HG03108 (cell line): ENCODE measurements at regions not wholly inside any gene's neighbourhood (a gene's known extent, or its start where the extent isn't known, plus 50 kb on each side); places are given as distances from the start of the nearest gene placed in this dataset.

Experiments
- ATAC-seq: cut with Tn5 transposase; IDR thresholded peaks from one replicate; pipeline ENCODE4 v1.9.1; 2021; ENCODE audit warnings: moderate library complexity; ENCODE audit not compliant: unreplicated experiment

DNA sequence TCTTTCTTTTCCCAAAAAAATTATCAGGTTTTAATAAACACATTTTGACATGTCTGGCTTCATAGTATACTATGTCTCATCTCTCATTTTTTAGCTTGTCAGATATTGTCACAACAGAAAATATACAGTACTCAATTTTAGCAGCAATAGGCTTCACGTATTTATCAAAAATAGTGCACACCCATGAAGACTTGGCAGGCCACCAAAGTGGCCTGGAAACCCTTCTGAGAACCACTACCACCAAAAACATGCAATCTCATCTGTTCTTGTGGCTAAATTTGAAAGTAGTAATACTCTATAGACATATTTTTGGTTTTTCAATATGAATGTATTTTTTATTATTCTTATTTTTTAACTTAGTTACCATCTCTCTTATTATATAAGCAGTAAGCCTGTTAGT lies 1094.5 kb upstream of the LRRN3 start:
- ATAC-seq: no peak

DNA sequence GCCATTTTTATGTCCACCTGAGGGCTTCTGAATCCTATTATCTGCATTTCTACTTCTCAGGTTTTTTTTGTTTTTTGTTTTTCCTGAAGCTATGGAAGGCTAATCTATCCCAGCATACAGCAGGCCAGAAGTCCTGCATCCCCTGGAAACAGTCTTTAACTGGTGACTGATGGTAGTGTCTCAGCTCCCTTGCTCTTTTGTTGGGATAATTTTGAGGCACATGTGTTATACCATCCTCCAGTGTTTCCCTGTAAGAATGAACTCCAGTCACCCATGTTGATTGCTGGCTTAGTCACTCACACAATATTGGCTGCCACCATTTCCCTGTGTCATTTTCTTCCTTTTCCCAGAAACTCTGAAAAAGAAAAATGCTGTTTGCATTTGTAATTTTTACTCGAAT lies 1094.0 kb upstream of the LRRN3 start:
- ATAC-seq: no peak

DNA sequence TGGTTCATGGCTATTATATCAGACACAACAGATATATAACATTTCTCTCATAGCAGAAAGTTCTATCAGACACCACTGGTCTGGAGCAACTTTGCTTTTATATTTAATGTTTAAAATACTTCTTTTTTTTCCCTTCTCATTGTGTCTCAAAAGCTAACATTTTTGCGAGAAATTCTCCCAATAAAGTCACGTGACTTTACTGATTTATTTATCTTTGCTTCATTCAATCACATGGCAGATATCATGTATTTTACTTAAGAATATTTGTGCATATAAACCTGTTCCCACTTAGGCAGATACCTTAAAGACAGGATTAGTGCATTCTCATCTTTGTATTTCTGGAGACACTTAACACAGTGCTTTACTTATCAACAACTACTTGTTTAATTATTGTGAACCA lies 1093.1 kb upstream of the LRRN3 start:
- ATAC-seq: no peak

DNA sequence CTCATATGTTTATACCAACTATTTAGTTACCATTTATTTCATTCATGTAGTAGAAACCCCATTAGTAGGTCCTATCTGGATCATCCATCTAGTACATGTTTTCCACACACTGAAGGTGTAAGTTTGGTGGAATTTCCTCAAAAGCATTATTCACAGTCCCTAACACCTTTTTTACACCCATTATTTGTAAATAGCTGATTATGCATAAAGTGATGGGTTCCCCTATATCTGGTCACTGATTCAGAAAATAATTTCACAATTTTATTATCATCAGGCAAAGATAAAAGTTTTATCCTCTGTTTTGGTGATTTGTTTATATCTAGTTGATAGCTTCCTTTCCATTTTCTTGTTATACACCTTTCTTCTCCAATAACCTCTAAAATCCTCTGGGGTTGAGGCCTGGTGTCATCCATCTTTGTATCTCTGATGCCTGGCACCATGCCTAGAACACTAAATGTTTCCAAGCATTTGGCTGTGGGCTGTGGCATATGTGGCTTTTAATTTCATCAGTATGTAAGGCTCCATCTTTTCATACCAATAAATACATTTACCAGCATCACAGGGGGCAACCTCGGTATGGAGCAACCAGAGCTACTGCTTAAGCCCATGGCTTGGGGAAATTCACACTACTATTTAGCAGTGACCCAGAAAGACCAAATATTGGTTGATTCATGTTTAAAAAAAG lies 1089.5 kb upstream of the LRRN3 start:
- ATAC-seq: no peak

DNA sequence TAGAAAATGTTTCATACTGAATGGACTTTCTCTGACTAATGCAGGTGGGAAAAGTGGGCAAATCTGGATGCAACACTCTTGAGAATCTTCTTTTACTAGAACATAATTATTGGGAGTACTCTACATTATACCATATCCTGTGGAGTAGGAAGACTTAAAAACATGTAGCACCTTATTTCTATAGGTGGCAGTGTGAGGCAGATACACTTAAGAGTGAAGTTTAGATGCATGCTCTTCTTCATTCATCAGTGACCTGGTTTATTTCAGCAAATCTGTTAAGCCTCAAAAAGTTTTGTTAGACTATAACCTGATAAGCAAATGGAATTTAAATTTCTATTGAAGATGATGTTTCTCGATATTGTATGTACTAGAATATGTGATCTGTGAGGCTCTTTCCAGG lies 1087.1 kb upstream of the LRRN3 start:
- ATAC-seq: no peak

DNA sequence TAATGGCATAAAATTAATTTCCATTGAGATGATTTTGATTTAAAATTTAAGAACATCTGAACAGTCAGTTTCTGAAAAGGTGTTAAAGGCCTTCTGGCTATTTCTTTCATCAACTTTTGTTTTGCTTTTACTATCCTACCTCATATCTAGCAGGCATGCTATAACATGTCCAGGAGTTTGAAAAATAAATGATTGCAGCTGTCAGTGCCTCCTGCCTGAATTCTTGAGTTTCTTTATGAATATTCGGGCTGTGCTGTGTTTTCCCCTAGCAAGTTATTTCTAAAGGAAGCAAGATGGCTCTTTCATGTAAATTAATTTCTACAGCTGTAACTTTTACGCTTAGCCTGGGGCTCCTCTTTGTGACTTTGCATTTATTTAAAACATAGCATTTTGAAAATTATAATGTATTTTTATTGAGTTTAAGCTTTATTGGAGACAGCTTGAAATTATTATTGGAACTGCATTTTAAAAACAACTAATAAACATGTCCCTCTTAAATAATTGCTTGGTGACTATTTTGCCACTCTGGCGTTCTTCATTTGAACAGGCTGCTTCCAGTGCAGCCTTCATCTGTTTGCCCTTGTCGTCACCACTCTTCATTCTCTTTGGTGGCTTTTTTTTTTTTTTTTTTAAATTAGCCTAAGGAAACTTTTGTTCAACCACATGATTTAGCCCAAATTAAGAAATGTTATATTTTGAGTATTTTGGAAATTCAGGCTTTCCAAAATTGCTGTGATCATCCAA lies 1083.4 kb upstream of the LRRN3 start:
- no peak for ATAC-seq

DNA sequence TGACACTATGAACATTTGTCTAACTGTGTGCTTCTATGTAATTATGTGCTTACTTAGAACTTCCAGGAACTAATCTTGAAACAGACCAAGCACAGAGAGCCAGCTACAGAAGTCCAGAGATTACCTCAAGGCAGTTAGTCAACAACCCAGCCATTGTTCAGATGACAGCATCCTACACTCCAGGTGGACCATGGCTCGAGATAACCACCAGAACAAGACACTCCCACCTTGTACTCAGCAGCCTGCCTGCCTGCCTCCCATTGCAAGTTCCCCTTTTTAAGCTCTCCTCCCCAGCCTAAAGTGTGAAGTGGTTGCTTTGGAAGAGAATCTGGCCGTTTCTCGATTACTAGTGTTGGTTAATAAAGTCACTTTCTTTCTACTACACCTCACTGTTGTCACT lies 1080.6 kb upstream of the LRRN3 start:
- ATAC-seq: no peak

DNA sequence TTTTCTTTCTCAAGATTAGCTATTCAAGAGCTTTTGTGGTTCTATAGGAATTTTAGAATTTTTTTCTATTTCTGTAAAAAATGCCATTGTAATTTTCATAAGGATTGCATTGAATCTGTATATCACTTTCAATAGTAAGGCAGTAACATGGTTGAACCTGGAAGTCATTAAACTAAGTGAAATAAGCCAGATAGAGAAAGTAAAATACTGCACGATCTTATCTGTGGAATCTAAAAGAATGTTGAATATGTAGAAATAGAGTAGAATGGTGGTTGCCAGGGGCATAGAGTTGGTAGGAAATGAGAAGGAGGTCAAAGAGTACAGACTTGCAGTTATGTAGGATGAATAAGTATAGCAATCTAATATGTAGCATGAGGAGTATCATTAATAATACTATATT lies 1073.5 kb upstream of the LRRN3 start:
- no peak for ATAC-seq

DNA sequence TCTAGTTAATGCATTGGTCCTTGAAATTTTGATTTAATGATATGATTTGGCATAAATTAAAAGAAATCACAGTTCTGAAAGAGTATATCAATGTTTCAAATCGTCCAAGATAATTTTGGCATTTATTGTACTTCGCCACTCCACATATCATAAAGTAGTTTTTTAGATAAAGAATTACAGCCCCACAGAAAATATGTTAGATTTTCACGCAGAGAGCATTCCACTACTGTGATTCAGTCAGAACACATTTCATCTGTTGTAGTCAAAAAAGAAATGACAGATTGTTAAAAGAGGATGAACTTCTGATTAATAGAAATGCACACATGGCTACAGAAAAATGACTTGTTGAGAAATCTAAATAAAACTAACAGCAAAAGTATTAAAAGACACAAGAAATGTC lies 1063.5 kb upstream of the LRRN3 start:
- no peak for ATAC-seq

DNA sequence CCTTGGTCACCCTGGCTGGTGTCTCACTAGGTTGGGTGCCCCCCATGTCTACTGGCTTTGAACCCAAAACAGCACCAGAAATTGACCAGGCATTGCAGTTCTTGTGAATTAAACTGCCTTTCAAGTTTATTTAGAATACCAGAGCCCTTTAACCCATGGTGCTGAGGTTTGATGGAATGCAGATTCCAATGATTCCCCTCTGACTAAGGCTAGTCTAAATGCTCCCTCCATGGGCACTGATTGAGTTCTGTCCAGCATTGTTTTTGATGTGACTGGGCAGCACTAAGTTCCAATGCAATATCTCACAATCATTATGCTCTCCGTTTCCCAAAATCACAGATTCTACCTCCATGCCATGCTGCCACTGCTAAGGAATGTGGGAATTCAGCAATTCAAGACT lies 1047.4 kb upstream of the LRRN3 start:
- no peak for ATAC-seq

DNA sequence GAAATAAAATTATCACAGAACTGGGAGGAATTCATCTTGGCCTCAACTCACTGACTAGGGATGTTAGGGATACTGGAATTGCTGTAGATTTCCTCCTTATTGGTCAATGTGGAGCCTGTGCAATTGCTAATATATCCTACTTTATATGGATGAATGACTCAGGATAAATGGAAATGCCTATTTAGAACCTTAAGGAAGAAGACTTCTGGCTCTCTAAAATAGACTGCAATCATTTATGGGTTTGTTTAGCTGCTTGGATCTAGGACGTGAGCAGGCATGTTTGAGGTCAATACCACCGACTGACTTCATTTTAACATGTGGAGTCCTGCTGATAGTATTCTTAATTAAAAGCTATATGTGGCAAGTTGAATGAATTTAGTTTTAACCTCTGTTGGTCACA lies 1040.1 kb upstream of the LRRN3 start:
- ATAC-seq: no peak

DNA sequence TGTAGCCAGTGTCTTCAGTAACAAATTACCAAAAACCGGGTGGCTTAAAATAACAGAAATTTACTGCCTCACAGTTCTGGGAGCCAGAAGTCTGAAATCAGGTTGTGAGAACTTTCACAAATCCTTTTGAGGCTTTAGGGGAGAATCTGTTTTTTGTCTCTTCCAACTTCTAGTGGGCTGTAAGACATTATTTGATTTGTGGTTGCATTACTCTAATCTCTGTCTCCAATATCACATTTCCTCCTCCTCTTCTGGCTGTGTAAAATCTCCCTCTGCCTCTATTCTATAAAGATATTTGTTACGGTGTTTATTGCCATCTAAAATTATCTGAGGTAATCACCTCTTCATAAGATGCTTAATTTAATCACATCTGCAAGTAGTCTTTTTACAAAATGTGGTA lies 1039.6 kb upstream of the LRRN3 start:
- ATAC-seq: no peak

DNA sequence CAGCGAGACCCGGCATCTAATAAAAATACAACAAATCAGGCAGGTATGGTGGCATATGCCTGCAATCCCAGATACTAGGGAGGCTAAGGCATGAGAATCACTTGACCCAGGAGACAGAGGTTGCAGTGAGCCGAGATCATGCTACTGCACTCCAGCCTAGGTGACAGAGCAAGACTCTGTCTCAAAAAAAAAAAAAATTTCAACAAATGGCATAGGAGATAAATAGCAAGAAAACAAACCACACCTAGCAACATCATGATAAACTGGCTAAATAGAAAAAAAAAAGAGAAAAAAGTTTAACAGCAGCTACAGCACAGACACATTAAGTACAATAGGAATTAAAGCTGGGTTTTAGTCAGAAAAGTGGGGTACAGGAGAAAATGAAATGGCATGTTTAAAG lies 1034.6 kb upstream of the LRRN3 start:
- no peak for ATAC-seq

DNA sequence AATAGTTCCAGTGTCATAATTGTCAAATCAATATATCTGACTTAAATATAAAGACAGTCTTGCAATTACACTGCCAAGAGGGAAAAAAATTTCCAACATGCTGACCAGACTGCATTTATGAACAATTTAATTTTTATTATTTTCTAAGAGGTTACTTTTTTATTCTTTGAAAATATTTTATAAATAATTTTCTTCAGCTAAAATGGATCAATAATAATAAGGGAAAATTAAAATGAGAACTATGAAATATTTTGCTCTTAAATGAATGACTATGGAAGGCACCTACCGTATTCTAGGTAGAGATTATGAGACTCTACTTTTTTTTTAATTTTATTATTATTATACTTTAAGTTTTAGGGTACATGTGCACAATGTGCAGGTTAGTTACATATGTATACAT lies 1032.5 kb upstream of the LRRN3 start:
- ATAC-seq: no peak

DNA sequence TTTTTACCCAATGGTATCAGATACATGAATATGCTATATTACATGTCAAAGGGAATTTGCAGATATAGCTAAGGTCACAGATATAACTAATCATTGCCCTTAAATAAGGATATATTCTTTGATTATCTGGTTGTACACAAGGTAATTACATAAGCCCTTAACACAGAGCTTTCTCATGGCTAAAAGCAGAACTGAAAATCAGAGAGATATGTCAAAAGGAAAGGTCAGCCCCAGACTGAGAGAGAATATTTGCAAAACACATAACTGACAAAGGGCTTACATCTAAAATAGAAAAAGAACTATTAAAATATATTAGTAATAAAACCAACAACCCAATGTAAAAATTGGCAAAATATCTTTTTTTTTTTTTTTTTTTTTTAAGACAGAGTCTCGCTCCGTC lies 1029.5 kb upstream of the LRRN3 start:
- no peak for ATAC-seq

DNA sequence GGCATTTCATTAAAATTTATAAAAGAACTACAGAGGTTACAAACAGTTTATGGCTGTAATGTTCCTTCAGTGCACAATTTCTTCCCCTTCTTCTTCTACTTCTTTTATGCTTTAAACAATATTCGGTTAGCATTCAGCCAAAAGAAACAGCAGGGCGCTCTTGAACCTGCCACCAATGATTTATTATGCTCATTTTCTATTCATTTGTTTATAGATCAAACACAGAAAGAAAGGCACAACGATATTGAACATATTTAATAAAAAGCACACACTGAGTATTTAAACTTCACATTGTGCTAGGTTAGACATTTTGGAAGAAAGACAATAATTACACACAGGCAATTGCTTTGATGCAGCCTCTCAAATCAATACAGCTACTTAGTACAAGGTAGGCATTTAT lies 1025.8 kb upstream of the LRRN3 start:
- no peak for ATAC-seq

DNA sequence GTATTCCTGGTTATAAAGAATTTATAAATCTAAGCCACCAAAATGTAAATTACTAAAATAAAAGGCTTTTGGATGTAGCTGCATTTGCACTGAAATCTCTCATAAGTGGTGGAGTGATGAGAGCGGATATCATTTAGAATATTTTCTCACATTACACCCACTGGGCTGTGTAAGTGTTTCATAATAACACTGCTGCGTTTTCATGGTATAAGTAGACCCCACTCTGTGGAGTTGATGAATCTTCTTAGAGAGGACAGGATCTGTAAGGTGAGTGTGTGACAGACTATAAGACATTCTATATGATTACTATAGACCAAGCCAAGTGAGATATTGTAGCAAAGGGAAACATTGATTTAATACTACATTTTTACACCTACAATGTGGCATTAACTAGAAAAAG lies 1024.1 kb upstream of the LRRN3 start:
- ATAC-seq: no peak

DNA sequence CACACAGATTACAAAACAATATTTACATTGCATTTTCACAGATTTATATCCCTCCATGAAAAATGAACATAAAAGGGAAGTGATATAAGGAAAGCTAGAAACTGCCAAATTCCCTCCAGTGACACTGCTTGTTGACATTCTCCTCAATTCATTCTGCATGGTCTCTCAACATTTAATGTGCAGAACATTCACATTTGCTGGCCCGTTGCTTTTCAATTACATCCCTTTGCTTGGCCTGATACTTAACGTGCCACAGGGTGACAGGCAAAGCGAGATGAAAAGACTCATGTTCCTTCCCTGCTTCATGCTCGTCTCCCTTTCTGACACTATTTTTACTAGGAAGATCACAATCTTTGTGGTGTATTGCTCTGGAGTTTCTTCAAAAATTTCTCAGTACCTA lies 1019.7 kb upstream of the LRRN3 start:
- ATAC-seq: no peak

DNA sequence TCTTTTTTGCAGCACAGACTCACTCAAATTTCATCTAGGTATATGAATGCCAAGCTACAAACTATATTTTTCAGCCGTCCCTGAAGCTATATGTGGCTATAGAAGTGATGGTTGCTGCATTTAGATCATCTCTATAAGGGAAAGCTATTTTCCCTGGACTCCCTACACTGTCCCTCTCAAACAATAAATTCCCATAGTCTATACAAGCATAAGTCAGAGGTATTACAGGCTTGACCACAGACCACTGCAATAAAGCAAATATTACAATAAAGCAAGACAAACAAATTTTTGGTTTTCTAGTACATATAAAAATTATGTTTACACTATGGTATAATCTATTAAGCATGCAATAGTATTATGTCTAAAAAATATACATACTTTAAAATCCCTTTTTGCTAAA lies 1015.5 kb upstream of the LRRN3 start:
- ATAC-seq: no peak

DNA sequence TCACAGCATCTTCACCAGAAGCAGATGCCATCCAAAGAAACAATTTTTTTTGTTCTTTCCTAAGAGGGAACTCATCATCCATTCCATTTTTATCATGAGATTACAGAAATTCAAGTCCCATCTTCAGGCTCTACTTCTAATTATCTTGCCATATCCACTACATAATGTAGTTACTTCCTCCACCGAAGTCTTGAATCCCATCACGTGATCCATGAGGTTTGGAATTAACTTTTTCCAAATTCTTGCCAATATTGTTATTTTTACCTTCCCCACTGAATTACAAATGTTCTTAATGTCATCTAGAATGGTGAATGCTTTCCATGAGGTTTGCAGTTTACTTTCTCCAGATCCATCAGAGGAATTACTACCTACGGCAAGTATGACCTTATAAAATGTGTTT lies 1014.7 kb upstream of the LRRN3 start:
- ATAC-seq: no peak

DNA sequence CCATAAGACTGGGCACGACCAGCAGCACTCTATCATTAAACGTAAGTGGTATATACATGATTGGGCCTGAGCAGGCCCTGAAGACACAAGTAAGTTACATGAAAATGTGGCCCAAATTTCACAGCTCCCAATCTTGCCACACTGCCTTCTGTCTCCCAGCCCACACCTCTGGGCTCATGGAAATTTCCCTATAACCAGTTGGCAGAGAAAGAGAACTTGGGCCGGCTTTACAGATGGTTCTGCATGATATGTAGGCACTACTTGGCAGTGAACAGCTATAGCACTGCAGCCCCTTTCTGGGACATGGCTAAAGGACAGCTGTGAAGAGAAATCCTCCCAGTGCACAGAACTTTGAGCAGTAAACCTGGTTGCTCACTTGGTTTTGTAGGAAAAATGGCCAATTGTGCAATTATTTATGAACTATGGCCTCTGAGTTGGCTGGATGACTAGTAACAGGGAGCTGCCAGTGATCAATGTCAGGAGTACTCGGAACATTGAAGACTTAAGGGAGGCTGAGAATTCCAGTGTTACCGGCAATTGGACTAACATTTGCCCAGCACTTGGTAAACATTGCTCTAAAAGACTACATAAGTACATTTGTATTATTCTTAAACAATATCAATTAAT lies 1006.6 kb upstream of the LRRN3 start:
- ATAC-seq: no peak

DNA sequence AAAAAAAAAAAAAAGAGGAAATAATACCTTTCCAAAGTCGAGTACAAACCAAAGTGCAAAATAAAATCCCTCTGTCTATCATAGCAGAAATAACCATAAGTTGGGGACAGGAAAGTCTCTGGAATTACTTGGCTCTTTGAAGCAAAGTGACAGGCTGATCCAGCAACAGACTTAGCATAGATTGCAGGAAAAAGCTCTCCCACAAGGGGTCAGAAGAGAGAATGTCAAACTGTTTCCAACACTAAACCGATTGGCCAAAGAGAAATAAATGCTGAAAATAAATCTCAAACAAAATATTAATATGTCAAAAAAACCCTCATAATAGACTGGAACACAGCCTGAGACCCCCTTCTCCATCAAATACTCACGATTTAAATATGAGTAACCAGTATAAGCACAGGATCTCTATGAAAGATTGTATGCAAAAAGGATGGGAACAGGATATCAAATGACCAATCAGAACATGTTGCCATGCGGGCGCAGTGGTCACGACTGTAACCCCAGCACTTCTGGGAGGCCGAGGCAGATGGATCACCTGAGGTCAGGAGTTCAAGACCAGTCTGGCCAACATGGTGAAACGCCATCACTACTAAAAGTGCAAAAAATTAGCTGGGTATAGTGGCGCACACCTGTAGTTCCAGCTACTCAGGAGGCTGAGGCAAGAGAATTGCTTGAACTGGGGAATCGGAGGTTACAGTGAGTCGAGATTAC lies 1000.7 kb upstream of the LRRN3 start:
- no peak for ATAC-seq
